Fibroblast of skin of left biceps (primary cell): ENCODE measurements at regions not wholly inside any gene's neighbourhood (a gene's known extent, or its start where the extent isn't known, plus 50 kb on each side); places are given as distances from the start of the nearest gene placed in this dataset.

Source experiments
- DNase-seq, 2 experiments: peaks; one replicate each; pipeline ENCODE4 v3.0.0-alpha.2; 2013; ENCODE audit warnings: low read depth in 2 of 2

- no peak for DNase-seq
These were observed 616.4 kb upstream of the MGMT start for GRCh38 chr10:128850647-128851046.

GRCh38 chr10:128851281-128851680, 615.8 kb upstream of the MGMT start:
- DNase-seq, result no peak

DNA sequence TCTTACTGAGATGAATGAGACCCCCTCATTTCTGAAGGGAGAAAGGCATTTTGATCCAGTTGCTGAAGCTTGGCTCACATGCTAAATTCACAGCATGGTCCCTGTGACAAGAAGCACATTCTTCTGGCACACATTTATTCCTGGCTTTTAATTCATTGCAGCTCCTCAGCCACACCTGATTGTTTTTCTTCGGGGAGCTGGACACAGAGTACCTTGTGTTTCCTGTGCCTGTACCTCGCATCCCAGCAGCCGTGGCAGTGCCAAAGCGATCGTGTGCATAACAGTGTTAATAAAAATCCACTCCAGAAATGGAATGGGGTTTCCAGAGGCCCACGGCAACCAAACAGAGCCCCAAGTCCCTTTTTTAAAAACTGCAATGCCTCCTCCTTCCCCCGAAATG, 615.3 kb upstream of the MGMT start:
- DNase-seq, result no peak

DNA sequence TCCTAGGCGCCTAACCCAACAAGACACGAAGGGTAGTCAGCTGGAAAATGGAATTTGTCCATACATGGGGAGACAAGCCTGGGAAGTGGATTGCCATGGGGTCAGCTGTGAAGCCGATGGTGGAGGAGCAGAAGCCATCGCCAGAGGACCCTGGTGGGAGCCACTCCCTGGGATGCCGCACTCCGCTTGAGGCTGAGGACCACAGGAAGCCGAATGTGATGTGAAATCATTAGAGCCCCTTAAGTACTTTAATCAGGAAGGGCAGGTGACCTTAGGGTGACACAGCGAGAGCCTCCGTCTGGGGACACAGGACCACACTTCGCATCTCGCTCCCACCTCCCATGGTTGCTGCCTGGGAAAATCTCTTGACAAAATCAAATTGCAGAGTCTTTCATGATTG, 614.6 kb upstream of the MGMT start:
- DNase-seq, result no peak

GRCh38 chr10:128852902-128853301, 614.1 kb upstream of the MGMT start:
- DNase-seq, result no peak

- no peak for DNase-seq
These were observed 613.5 kb upstream of the MGMT start for GRCh38 chr10:128853537-128853936.

DNA sequence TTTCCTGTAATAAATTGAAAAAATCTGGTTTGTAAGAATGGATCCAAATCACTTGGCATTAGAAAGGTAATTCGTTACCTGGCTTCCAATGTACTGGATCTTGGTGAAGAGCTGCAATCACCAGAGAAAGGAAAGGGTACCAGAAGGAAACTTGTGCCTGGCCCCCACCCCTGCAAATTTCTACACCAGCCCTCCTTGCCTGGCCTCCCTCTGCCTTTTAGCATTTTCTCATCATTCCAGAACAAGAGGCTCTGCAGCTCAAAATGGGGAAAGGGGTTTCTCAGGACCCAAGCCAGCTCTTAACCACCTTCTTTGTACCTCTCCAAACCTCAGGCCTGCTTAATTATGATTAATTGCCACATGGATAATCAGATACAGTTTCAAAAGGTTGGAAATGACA, 612.8 kb upstream of the MGMT start:
- DNase-seq, result no peak

GRCh38 chr10:128854963-128855362, 612.1 kb upstream of the MGMT start:
- peak; percentile 37 to 43 for DNase-seq

DNA sequence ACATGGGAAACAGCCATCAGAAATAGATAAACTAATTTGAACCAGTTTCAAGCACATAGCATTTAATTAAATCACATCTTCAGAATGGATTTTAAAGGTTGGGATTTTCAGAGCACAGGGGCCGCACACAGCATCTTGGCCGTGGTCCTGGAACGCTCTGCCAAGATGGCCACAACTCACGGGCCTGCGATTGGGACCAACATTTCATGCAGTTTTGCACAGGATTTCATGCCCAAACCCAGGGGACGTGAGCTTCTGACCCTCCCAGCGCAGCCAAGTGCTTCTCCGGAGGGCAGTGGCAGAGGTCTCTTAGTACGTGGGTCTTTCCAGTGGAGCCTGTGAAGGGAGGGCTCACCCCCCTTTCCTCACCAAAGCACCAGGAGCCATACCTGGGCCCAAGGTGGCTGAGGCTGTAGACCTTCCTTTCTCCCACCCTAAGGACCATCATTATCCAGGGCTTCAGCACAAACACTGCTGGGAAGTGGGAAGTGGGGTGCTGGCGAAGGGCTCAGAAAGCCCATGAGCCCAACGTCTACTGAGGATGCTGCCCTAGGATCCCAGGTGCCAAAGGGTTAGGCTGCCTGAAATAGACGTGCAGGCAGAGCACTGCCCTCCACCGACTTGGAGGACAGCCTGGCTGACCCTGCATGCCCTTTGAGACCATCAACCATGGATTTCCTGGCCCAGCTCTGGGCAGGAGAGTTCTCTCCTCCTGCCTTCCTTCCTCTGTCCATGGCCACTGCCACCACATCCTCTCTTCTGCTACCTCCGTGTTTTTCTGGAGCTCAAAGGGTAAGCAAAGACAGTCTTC, 611.2 kb upstream of the MGMT start:
- DNase-seq, result no peak

- no peak for DNase-seq
These were observed 607.2 kb upstream of the MGMT start for GRCh38 chr10:128859738-128860386.

DNA sequence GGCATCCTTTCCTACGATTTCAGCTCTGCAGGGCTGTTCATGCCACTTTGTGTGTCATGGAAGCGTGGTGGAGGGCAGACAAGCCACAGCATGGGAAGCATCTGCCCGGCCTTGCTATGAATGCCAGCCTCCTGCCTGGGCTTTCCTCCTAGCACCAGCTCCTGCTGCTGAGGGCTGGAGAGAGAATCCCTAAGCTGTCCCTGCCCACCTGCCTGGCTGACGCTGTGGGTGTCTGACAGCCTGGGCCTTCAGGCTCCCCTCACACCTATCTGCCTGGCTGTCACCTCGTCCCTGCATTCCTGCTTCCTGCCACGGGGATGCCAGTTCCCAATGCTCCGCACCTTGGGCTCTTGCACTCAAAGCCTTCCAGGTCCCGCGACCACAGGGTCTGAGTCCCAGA, 606.5 kb upstream of the MGMT start:
- no peak for DNase-seq

DNA sequence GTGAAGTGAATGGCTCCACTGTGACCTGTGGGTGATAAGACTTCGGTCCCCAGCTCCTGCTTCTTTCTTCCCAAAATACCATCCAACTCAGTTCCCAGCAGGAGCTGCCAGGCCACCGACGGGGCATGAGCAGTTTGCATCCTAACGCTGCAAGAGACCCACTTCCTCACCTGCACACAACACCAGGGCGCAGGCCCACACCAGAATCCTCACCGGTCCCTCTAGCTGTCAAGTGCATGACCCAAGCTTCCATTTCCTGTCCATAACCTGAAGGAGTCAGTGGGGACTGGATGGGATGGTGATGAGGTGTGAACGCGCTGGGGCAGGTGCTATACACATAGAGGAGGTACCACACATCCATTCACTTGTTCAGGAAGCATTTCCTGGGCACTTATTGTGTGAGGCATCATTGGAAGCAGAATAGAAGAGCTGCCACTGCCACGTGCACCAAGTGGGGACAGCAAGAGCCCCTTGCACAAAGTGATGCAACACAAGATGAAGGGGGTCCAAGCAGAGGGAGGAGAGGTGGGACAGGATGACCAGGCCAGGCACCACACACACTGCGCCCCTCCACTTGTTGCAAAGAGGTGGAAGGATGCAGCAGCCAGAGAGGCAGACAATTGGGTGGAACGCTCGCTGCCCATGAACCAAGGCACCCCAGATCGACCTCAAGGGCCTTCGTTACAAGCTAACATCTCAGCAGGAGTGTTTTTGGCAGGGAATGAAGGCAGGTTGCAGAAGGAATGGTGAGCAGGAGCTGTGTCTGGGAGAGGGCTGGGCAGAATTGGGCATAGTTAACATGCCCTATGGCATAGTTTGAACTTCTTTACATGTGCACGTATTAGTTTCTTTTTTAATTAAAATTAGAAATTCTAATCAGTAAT, 605.8 kb upstream of the MGMT start:
- no peak for DNase-seq

DNA sequence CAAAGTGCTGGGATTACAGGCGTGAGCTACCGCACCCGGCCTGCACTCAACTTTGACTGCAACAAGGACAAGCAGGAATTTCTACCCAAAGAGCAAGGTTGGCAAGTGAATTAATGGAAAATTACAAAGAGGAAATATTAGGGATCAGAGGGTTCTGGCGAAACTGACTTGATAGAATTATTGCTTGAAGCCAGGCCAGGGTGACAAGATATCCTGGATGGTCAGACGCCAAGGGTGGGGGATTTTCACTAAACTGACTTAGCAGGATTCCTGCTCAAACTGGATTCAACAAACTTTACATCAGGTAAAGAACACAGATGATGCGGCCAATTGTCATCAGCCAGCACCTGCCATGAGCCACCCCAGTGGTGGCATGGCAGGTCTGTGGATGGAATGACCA, 603.6 kb upstream of the MGMT start:
- DNase-seq, result no peak

GRCh38 chr10:128863823-128864405, 603.1 kb upstream of the MGMT start:
- no peak for DNase-seq

- no peak for DNase-seq
These were observed 602.3 kb upstream of the MGMT start for GRCh38 chr10:128864554-128865295.

- no peak for DNase-seq
These were observed 601.4 kb upstream of the MGMT start for GRCh38 chr10:128865436-128866195.

DNA sequence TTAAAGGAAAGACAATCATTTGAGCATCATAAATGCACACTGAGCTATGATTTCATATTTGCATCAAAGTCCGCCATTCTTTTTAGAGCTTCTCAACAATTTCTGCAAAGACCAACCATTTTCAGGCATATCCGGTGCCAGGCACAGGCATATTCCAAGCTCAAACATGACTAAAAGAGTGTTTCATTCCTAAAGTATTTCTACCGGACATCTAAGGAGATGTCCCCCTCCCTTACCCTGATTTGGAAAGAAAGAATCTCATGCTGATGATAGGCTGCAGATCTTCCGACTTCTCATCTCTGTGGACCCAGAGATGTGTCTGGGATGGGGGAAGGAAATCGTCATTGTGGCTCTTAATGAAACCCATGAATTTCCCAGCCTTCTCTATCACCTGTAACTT, 600.5 kb upstream of the MGMT start:
- no peak for DNase-seq

GRCh38 chr10:128867210-128867609, 599.8 kb upstream of the MGMT start:
- no peak for DNase-seq

- DNase-seq, result no peak
These were observed 599.2 kb upstream of the MGMT start for GRCh38 chr10:128867819-128868218.

GRCh38 chr10:128868481-128868880, 598.6 kb upstream of the MGMT start:
- DNase-seq, result no peak
